Heart left ventricle (tissue), 16 donors: ENCODE measurements at regions not wholly inside any gene's neighbourhood (a gene's known extent, or its start where the extent isn't known, plus 50 kb on each side); places are given as distances from the start of the nearest gene placed in this dataset.
A peak's percentile ranks its signal among the peaks of the same experiment; 100 is the strongest.

Experiments used
- ATAC-seq, 4 donors: fragments of 200-7000 bp; cut with Tn5 transposase; one replicate each; pipeline ENCODE4 v1.9.1; 2020 to 2022; ENCODE audit warnings: moderate library complexity in 4 of 4, mild to moderate bottlenecking in 3 of 4, moderate number of reproducible peaks in 1 of 4
- DNase-seq, 5 donors: peaks; one replicate each; pipeline ENCODE4 v3.0.0-alpha.2; 2020
- H3K27ac ChIP-seq, 12 donors: fragments of 200-600 bp; sonication (generic) in 4 of 12; one replicate each; pipeline versions ENCODE4 v1.5.0 to v1.8.0; 2016 to 2022; ENCODE audit warnings: mild to moderate bottlenecking in 2 of 12
- H3K27me3 ChIP-seq, 9 donors: fragments of 200-600 bp; sonication (generic) in 2 of 9; one replicate each; pipeline versions ENCODE4 v1.5.1 to v1.8.0; 2016 to 2022; ENCODE audit warnings: mild to moderate bottlenecking in 3 of 9
- H3K36me3 ChIP-seq, 9 donors: fragments of 200-600 bp; sonication (generic) in 2 of 9; one replicate each; pipeline versions ENCODE4 v1.5.0 to v1.8.0; 2018 to 2022; ENCODE audit warnings: mild to moderate bottlenecking in 2 of 9
- H3K4me1 ChIP-seq, 12 donors: fragments of 200-600 bp; sonication (generic) in 4 of 12; one replicate each; pipeline versions ENCODE4 v1.5.0 to v1.8.0; 2016 to 2022; ENCODE audit warnings: mild to moderate bottlenecking in 3 of 12
- H3K4me3 ChIP-seq, 12 donors: fragments of 200-600 bp; sonication (generic) in 4 of 12; one replicate each; pipeline versions ENCODE4 v1.5.0 to v1.8.0; 2017 to 2022; ENCODE audit warnings: mild to moderate bottlenecking in 9 of 12, moderate library complexity in 4 of 12
- H3K9me3 ChIP-seq, 12 donors: fragments of 200-600 bp; sonication (generic) in 4 of 12; one replicate each; pipeline versions ENCODE4 v1.5.0 to v1.8.0; 2016 to 2022; ENCODE audit warnings: mild to moderate bottlenecking in 1 of 12
- CTCF ChIP-seq, 12 donors: fragments of 200-600 bp; sonication (generic) in 4 of 12; IDR thresholded peaks; one replicate each; pipeline versions ENCODE4 v1.5.0 to v1.8.0; 2018 to 2022; ENCODE audit warnings: antibody characterized with exemption in 12 of 12, mild to moderate bottlenecking in 5 of 12
- POLR2A ChIP-seq, 2 donors: fragments of 450-650 bp; IDR thresholded peaks; one replicate each; pipeline ENCODE4 v1.6.1; 2017; ENCODE audit warnings: antibody characterized with exemption in 2 of 2, mild to moderate bottlenecking in 2 of 2, moderate library complexity in 2 of 2
- WGBS, 4 donors: extraction: QIAGEN DNeasy Blood & Tissue Kit in 2 of 4; methylation state at CpG; one replicate each; pipeline versions ENCODE4 v1.1.5 to v1.1.7; 2013 to 2018; 5-methylcytosine and 5-hydroxymethylcytosine counted together
- intact Hi-C, 10 donors: fragments of 100-400 bp; cut with DNase I; formaldehyde crosslinking; loops; one replicate each; pipeline versions ENCODE4 v1.11.1 to v1.14.2; 2022
- donor health status: ischemic (EF 13 %, LVEDD 7.1; RV severe dilation, severe dysfunction).
- donor health status: healthy with polysubstance abuse.
- donor health status: DM: no; HTN: yes; CAD: no.
- donor health status: DM: no; HTN: no; CAD: no.
- donor health status: ischemic (EF 25% LVEDD 6.9; RV normal size, moderate dysfunction).
- donor health status: ischemic (EF 25% LVEDD 5.7; RV mildly dilated, moderate dysfunction).
- donor health status: healthy.
- donor health status: DM: yes; HTN: yes; CAD: no.
- donor health status: ischemic (EF 35%, LVEDD 5.7; RV mildly dilated, moderate dysfunction).
- donor health status: nonischemic (EF 11% LVEDD 7.7; RV severe dilation, severe dysfunction).
- donor health status: DM: yes; HTN: yes; CAD: no.
- donor health status: PGD.
- donor health status: ischemic (EF 29% LVEDD 5.4; RV normal size, mild dysfunction).
- donor health status: nonischemic (EF 23%, LVEDD 6.1; RV moderate dilation, normal function).

GRCh38 chr20:7106910-7107309, 339.4 kb downstream of the BMP2 start:
- intact Hi-C loops: no loop called here
- Histone ChIP-seq H3K9me3 (no peaks in the 10 kb centered on the region), H3K27me3 (no peaks in the 10 kb centered on the region), H3K4me1 (no peaks in the 10 kb centered on the region), H3K36me3 (no peaks in the 10 kb centered on the region), H3K4me3 (no peak overlapping the region), H3K27ac (no peak overlapping the region)
- DNase-seq (no peak), ATAC-seq (no peak)
- no peak for TF ChIP-seq CTCF (IDR thresholded peaks at IDR 0.05)
- TF ChIP-seq POLR2A (IDR thresholded peaks at IDR 0.05): no peak
- WGBS, 4 donors: 87 to 90% (median 88%) methylated on average over 4 of the region's 4 CpGs

GRCh38 chr20:7108929-7109328, 341.4 kb downstream of the BMP2 start:
- H3K9me3 ChIP-seq: no peaks in the 10 kb centered on the region
- H3K27me3 ChIP-seq: no peaks in the 10 kb centered on the region
- intact Hi-C loops: no loop called here
- H3K4me3 ChIP-seq: no peak overlapping the region
- 44 to 54% (median 49%) methylated on average over 2 of the region's 2 CpGs for WGBS, 4 donors
- TF ChIP-seq POLR2A (IDR thresholded peaks at IDR 0.05): no peak
- TF ChIP-seq CTCF (IDR thresholded peaks at IDR 0.05): no peak
- no peaks in the 10 kb centered on the region for H3K4me1 ChIP-seq
- H3K27ac ChIP-seq: no peak overlapping the region
- H3K36me3 ChIP-seq: no peaks in the 10 kb centered on the region
- no peak for DNase-seq
- ATAC-seq: no peak

GRCh38 chr20:7113577-7114466, 346.3 kb downstream of the BMP2 start:
- Histone ChIP-seq H3K36me3 (no peaks in the 10 kb centered on the region), H3K9me3 (no peaks in the 10 kb centered on the region), H3K27me3 (no peaks in the 10 kb centered on the region), H3K4me1 (no peaks in the 10 kb centered on the region), H3K4me3 (no peak overlapping the region), H3K27ac (no peak overlapping the region)
- TF ChIP-seq POLR2A (IDR thresholded peaks at IDR 0.05) (no peak), CTCF (IDR thresholded peaks at IDR 0.05) (peak; percentile 37 to 68 (median 50))
- ATAC-seq (peak; percentile 83 to 98 (median 94)), DNase-seq (peak; percentile 40 to 65 (median 51))
- 29 to 35% (median 31%) methylated on average over 14 of the region's 14 CpGs for WGBS, 4 donors
- intact Hi-C loops: loop anchor here (2.0 to 10.0 kb wide), 9 partner anchors 48 to 743 kb away; partner anchors contain the start of gene BMP2 (in 1 of the 10)

DNA sequence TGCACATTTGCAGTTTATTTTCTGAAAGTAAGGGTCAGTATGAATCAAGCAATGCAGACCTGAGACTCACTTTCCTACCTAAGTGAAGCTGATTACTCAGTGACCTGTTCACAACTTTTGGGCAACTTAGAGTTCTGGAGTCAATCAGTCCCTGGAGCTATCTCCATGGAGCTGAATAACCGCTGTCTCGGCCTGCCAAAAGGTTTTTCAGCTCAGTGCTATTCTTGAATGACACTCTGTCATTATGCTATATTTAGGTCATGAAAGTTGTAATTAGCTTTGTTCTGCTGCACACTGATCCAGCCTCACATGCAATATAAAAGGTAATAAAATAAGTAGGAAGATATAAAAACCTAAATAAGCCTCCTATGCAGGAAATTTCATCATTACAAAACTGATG, 356.0 kb downstream of the BMP2 start:
- 23 to 48% (median 40%) methylated on average over 2 of the region's 2 CpGs for whole genome bisulfite sequencing, 4 donors
- no peaks in the 10 kb centered on the region for H3K9me3 ChIP-seq
- DNase-seq: peak in 4 of 5 donors; percentile 27 to 61 (median 46)
- peaks cover 0 to 10% (median 0%) of the 10 kb centered on the region in 12 donors for H3K4me1 ChIP-seq
- ATAC-seq: peak; percentile 98 to 100 (median 99)
- no peaks in the 10 kb centered on the region for H3K36me3 ChIP-seq
- no peaks in the 10 kb centered on the region for H3K27me3 ChIP-seq
- TF ChIP-seq POLR2A (IDR thresholded peaks at IDR 0.05) (no peak), CTCF (IDR thresholded peaks at IDR 0.05) (no peak)
- intact Hi-C loops: loop anchor here in 1 of 10 donors (10.0 kb wide), 1 partner anchor 131 kb away; no protein-coding TSS in a partner anchor
- peak overlapping the region in 10 of 12 donors; percentile 42 to 82 (median 74) for H3K27ac ChIP-seq
- no peak overlapping the region for H3K4me3 ChIP-seq
